GM04503 (cell line): ENCODE measurements at regions not wholly inside any gene's neighbourhood (a gene's known extent, or its start where the extent isn't known, plus 50 kb on each side); places are given as distances from the start of the nearest gene placed in this dataset.
"Not testable (repeated sequence)": the region's sequence is repeated elsewhere in the genome, so short reads cannot be mapped to it uniquely, and the experiment has no call there.

ENCODE experiments used
- DNase-seq: peaks from one replicate; pipeline ENCODE4 v3.0.0-alpha.2; 2012; ENCODE audit warnings: low read depth

DNA sequence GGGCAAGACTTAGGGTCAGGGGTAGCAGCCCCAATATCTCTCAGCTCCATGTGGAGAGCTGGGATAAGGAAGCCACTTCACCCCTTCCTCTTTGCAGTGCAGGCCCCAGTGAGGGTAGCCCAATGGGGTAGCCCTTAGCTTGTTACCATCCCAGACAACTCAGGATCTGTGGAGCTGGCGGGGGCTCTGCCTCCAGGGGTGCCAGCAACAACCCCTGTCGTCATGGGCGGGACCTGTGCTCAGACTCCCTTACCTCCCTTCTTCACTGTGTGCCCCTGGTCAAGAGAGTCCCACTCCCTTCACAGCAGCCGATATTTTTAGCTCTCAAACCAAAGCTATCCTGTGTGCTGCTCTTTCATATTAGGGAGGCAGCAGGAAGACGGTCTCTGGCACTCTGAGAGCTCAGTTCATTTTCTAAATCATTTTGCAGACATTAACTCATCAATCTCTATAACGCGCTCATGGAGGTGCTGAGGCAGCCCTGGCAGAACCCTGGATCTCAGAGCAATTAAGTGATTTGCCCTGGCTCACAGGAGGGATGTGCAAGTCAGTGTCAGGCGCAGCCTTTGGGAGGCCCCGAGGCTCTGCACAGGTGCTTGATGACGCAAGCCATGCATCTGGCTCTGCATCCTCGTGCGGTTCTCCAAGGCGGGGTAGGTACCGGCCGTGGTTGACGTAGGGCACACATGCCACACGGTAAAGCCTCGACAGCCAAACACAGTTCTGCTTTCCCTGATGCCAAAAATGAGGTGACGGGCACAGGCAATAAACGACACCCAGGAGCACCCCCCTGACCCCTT, 357.6 kb downstream of the SHANK2 start:
- no peak for DNase-seq

DNA sequence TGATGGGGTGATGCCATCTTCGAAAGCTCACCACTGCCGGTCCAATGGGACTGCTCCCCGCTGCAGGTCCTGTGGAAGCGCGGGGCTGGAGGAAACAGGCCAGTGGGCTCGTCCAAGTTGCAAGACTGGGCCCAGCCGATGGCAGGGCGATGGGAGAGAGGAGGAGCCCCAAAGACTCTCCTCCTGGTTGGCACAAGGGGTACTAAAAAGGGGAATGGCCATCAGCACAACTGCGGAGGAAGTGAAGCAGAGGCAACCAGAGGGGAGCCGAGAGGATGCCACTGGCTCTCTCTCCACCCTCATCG, 357.1 kb downstream of the SHANK2 start:
- no peak for DNase-seq

DNA sequence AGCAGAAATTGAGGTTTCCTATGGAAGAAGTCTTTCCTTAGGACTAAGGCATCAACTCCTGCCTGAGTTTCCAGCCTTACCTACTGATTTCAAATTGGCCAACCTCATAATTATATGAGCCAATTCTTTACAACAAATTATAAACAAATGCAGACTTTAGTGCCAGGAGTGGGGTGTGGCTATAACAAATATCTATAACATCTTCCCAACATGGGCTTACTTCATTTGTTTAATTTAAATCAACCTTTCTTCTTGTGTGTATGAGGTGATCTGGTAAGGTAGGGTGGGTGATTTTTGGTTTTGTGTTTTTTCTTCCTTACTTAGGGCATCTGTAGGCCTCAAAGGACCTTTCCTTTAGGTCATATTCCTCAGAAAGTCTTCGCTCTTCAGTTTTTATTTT, 354.9 kb downstream of the SHANK2 start:
- no peak for DNase-seq

- no peak for DNase-seq
Observed at GRCh38 chr11:70899616-70900015, 352.8 kb downstream of the SHANK2 start.

DNA sequence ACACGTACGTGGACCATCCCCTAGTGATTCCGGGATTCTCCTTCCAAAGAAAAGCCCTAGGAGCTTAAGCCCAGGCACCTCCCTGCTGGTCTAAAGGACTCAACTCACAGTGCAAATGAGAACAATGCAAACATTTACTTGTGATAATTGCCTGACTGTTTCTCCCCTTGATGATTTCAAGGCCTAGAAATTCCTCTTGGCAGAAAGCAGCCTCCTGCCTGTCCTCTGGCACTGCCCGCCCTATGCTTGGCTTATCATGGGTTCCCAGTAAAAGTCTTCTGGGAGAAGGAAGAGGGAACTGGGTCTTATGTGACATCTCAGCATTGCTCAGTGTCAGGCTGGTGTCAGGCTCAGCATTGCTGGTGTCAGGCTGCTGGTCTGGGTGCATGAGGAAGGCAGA, 351.8 kb downstream of the SHANK2 start:
- DNase-seq = no peak

DNA sequence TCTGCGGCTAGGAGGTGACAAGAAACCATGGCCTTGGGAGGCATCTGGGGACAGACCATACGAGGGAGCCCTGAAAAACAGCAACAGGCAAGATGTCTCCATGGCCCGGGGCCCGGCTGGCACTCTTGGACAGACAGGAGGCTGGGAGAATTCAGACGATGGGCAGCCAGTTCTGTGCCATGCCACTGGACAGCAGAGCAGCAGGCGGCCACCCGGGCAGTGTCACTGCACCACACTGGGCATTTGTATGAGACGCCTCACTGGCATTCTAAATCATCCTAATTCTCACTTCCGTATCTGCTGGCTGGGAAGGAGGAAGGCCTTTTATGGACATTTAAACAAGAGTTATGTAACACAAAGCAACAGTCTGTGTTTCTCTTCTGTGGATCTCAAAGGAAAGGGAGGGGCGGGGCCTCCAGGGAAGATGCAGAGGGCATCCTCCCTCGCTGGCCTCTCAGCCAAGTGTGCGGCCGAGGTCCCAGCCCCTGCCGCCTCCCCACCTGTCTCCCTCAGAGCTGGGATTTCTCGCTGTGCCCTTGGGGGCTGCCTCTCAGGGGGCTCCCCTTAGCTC, 350.3 kb downstream of the SHANK2 start:
- no peak for DNase-seq

DNA sequence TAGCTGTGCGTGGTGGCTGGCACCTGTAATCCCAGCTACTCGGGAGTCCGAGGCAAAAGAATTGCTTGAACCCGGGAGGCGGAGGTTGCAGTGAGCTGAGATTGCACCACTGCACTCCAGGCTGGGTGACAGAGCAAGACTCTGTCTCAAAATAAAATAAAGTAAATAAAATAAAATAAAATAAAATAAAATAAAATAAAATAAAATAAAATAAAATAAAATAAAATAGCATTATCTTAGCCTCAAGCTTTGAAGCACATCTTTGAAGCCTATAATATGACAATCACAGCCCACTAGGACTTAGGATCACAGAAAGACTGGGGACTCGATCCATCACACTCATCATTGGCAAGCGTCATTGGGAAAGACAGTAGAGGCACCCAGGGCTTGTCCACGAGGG, 349.1 kb downstream of the SHANK2 start:
- DNase-seq = not testable (repeated sequence)

- no peak for DNase-seq
Observed at GRCh38 chr11:70906101-70906500, 346.3 kb downstream of the SHANK2 start.

DNA sequence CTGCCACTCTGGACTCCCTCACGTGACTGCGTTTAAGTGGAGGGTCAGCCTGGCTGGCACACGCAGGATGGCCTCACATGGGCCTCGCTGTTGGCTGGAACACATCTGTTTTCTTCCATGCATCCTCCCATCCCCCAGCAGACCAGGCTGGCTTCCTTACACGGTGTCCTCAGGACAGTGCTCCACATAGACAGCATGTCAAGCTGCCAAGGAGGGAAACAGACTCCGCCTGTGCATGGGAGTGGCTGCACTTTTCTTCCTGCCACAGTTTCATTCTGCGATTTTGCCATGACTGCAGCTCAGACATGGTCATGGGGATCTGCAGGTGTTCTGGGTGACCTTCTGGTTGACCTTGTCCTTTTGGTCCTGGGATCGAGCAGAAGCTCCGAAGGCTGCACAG, 344.2 kb downstream of the SHANK2 start:
- no peak for DNase-seq

DNA sequence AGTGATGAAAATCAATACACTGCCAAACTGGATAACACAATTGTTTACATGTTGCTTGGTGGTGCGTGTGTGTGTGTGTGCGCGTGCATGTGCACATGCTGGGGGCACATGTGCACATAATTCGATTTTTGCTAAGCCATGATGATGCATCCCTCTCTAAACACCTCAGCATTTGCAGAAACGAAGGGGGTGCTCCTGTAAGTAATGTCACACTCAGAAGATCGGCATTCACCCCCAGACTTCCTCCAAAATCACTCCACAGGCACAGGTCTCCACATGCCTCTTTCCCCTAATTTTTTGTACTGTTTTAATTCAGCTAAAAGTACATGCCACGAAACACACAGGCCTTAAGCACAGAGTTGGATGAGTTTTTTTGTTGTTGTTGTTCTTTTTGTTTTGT, 341.5 kb downstream of the SHANK2 start:
- no peak for DNase-seq

GRCh38 chr11:70912226-70912840, 340.0 kb downstream of the SHANK2 start:
- no peak for DNase-seq

GRCh38 chr11:70913715-70914231, 338.6 kb downstream of the SHANK2 start:
- no peak for DNase-seq

- DNase-seq = no peak
Observed at GRCh38 chr11:70914496-70914895, 337.9 kb downstream of the SHANK2 start.

- DNase-seq = no peak
Observed at GRCh38 chr11:70915158-70915985, 337.0 kb downstream of the SHANK2 start.

DNA sequence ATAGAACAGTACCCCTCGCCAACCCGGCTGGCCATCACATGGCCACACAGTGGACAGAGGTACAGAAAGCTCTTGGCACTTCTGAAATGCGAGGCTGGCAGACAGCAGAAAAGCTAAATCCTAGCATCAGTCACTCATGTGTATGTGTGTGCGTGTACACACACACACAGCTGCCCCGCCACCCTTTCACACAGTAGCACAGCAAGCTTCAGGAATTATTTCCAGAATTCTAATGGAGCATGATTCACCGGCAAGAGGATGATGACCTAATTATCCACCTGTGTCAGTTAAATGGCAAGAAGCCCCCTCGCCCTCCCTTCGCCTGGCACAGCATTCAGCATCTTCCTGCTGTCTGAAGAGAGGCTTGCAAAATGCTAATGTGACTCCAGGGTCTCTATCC, 336.0 kb downstream of the SHANK2 start:
- no peak for DNase-seq

GRCh38 chr11:70918242-70918641, 334.1 kb downstream of the SHANK2 start:
- DNase-seq = no peak

DNA sequence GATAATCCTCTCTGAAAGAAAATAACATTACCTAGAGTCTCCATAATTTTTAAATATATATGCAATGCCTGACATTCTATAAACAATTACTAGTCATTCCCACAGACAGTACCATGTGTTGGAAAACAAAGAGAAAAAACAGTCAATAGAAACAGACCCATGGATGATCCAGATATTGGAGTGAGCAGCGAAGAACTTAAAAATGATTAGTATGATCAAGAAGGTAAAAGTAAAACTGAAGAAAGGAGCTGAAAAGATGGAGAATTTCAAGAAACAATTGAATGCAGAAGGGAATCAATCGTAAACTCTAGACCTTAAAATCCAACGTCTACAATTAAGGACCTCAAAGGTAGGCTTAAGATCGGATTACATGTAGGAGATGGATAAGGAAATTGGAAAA, 330.6 kb downstream of the SHANK2 start:
- DNase-seq = no peak

DNA sequence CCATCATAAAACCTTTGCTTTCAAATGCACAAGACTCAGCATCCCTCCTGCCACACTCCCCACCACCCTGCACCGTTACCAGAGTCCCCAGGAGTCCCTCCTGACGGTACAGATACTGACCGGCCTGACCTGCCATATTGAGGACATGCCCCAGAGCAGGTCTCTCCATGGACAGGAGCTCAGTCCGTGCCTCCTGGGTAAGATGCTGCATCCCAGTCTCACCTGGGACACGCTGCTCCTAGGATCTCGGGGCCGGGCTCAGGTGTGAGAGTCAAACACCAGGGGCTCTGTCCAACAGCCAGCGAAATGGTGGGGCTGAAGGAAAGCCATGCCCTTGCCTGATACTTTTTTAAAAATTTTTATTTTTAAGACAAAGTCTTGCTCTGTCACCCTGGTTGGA, 328.3 kb downstream of the SHANK2 start:
- DNase-seq = no peak

GRCh38 chr11:70925238-70925637, 327.1 kb downstream of the SHANK2 start:
- DNase-seq = no peak

GRCh38 chr11:70926543-70927201, 325.7 kb downstream of the SHANK2 start:
- no peak for DNase-seq

DNA sequence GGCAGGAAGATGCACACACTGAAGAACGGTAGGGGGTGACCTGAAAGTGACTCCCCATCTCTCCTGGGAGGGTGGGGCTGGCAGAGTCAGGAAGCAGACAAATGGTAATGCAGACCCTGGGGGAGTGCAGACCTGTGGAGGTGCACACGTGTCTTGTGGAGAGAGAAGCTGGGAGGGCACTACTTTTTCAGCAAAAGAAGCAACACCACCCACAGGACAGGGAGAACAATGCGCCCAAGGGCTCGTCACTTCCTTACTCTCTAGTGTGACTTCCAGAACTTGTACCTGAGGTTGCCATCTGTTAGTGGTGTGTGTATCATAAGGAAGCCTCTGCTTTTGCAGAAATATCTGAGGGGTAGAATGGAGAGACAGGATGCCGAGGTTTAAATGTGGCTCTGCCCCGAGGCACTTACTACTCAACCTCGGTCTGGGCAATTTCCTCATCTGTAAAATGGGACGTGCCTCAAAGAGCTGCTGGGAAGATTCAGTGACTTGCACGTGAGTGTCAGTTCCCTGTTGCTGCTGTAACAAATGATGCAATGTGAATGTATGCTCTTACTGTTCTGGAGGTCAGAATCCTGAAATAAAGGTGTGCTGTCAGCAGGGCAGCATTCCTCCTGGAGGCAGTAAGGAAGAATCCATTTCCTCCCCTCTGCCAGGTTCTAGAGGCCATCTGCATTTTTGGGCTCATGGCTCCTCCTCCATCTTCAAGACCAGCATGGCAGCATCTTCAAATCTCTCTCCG, 323.4 kb downstream of the SHANK2 start:
- DNase-seq = no peak
